GM23338 (cell line): ENCODE measurements at regions not wholly inside any gene's neighbourhood (a gene's known extent, or its start where the extent isn't known, plus 50 kb on each side); places are given as distances from the start of the nearest gene placed in this dataset.

ENCODE experiments used
- ATAC-seq: fragments of 200-7000 bp; cut with Tn5 transposase; 3 replicates; pipeline ENCODE4 v1.9.1; 2020
- DNase-seq: peaks from one replicate; pipeline ENCODE4 v3.0.0-alpha.2; 2015; ENCODE audit warnings: low spot score
- H2AFZ ChIP-seq: fragments of 200-600 bp; sonication (generic); 2 replicates; pipeline ENCODE4 v1.8.0; 2016; ENCODE audit warnings: antibody characterized with exemption, mild to moderate bottlenecking, moderate library complexity
- H3F3A ChIP-seq: fragments of 200-600 bp; sonication (generic); replicated peaks from 2 replicates; pipeline ENCODE4 v1.8.0; 2017; ENCODE audit warnings: antibody characterized with exemption, mixed run types, low read depth
- H3K27ac ChIP-seq: fragments of 200-600 bp; sonication (generic); 2 replicates; pipeline ENCODE4 v1.6.1; 2016; ENCODE audit warnings: low read depth
- H3K27me3 ChIP-seq: fragments of 200-600 bp; sonication (generic); 2 replicates; pipeline ENCODE4 v1.8.0; 2016; ENCODE audit warnings: mild to moderate bottlenecking, mixed run types, moderate library complexity; ENCODE audit not compliant: insufficient read depth
- H3K36me3 ChIP-seq: fragments of 200-600 bp; sonication (generic); 2 replicates; pipeline ENCODE4 v1.8.0; 2016; ENCODE audit warnings: mild to moderate bottlenecking; ENCODE audit not compliant: insufficient read depth
- H3K4me1 ChIP-seq: fragments of 200-600 bp; sonication (generic); 2 replicates; pipeline ENCODE4 v1.8.0; 2016; ENCODE audit warnings: mild to moderate bottlenecking, moderate library complexity; ENCODE audit not compliant: insufficient read depth
- H3K4me2 ChIP-seq: fragments of 200-600 bp; sonication (generic); 2 replicates; pipeline ENCODE4 v1.7.1; 2017; ENCODE audit warnings: mixed run types
- H3K4me3 ChIP-seq: fragments of 200-600 bp; sonication (generic); 2 replicates; pipeline ENCODE4 v1.6.1; 2016; ENCODE audit warnings: mixed run types
- H3K79me2 ChIP-seq: fragments of 200-600 bp; sonication (generic); replicated peaks from 2 replicates; pipeline ENCODE4 v1.8.0; 2017; ENCODE audit warnings: mild to moderate bottlenecking; ENCODE audit not compliant: insufficient read depth
- H3K9me2 ChIP-seq: fragments of 200-600 bp; sonication (generic); 2 replicates; pipeline ENCODE4 v1.8.0; 2017; ENCODE audit not compliant: insufficient read depth
- H4K20me1 ChIP-seq: fragments of 200-600 bp; sonication (generic); replicated peaks from 2 replicates; pipeline ENCODE4 v1.8.0; 2017; ENCODE audit warnings: mild to moderate bottlenecking; ENCODE audit not compliant: insufficient read depth
- H3K27ac Mint-ChIP-seq: 2 replicates; pipeline ENCODE4 v1.8.0; 2020; ENCODE audit warnings: inconsistent platforms, mild to moderate bottlenecking, moderate library complexity, mixed read lengths
- H3K27me3 Mint-ChIP-seq: 3 replicates; pipeline ENCODE4 v1.8.0; 2022; ENCODE audit warnings: low read depth, mild to moderate bottlenecking, moderate library complexity, mixed read lengths, inconsistent platforms; ENCODE audit not compliant: insufficient read depth, poor library complexity
- H3K36me3 Mint-ChIP-seq: 3 replicates; pipeline ENCODE4 v1.8.0; 2021; ENCODE audit warnings: low read depth, mild to moderate bottlenecking, inconsistent platforms, moderate library complexity, mixed read lengths
- H3K4me1 Mint-ChIP-seq: 3 replicates; pipeline ENCODE4 v1.8.0; 2020; ENCODE audit warnings: mild to moderate bottlenecking, inconsistent platforms, mixed read lengths
- H3K4me3 Mint-ChIP-seq: 3 replicates; pipeline ENCODE4 v1.8.0; 2021; ENCODE audit warnings: moderate library complexity, mild to moderate bottlenecking, inconsistent platforms, mixed read lengths
- H3K9me3 Mint-ChIP-seq: 3 replicates; pipeline ENCODE4 v1.8.0; 2020; ENCODE audit warnings: moderate library complexity, mild to moderate bottlenecking, inconsistent platforms, mixed read lengths
- CREB1 ChIP-seq: fragments of 250-450 bp; sonication (Bioruptor Pico); IDR thresholded peaks from 2 replicates; pipeline ENCODE4 v1.5.0; 2020; ENCODE audit warnings: low read depth, mild to moderate bottlenecking, moderate library complexity
- NANOG ChIP-seq: IDR thresholded peaks from 2 replicates; pipeline ENCODE4 v1.6.1; 2016; ENCODE audit warnings: antibody characterized with exemption, borderline replicate concordance
- STAT1 ChIP-seq: IDR thresholded peaks from one replicate; pipeline ENCODE4 v1.6.1; 2016; ENCODE audit warnings: antibody characterized with exemption; ENCODE audit not compliant: unreplicated experiment
- ZNF114 ChIP-seq: fragments of 250-450 bp; sonication (Bioruptor Pico); IDR thresholded peaks from 2 replicates; pipeline ENCODE4 v1.5.0; 2020; ENCODE audit warnings: mild to moderate bottlenecking, moderate library complexity
- ZNF462 ChIP-seq: fragments of 250-450 bp; sonication (Bioruptor Pico); IDR thresholded peaks from 2 replicates; pipeline ENCODE4 v1.5.0; 2020; ENCODE audit warnings: mild to moderate bottlenecking, moderate library complexity

- TF ChIP-seq ZNF462 (CRISPR knock-in tag): no peak
- TF ChIP-seq ZNF114 (CRISPR knock-in tag): no peak
- no peak for TF ChIP-seq NANOG
- TF ChIP-seq STAT1: no peak
- TF ChIP-seq CREB1 (CRISPR knock-in tag): no peak
These were observed 1315.0 kb upstream of the CDH2 start (continued) for GRCh38 chr18:29491907-29492306.

GRCh38 chr18:29488617-29489016 lies 1311.7 kb upstream of the CDH2 start:
- H3K27me3 Mint-ChIP-seq: no peaks in the 10 kb centered on the region
- no peaks in the 10 kb centered on the region for H3K36me3 Mint-ChIP-seq
- DNase-seq (no peak), ATAC-seq (no peak)
- TF ChIP-seq STAT1 (no peak), ZNF462 (CRISPR knock-in tag) (no peak)
- Histone ChIP-seq H3K9me2 (no peaks in the 10 kb centered on the region), H3K4me3 (no peak overlapping the region), H3K4me1 (no peaks in the 10 kb centered on the region), H3K27me3 (no peaks in the 10 kb centered on the region), H3K36me3 (no peaks in the 10 kb centered on the region), H3K4me2 (no peak overlapping the region), H3F3A (no peaks in the 10 kb centered on the region), H2AFZ (no peak overlapping the region), H3K27ac (no peak overlapping the region), H4K20me1 (no peaks in the 10 kb centered on the region), H3K79me2 (no peaks in the 10 kb centered on the region)
- H3K27ac Mint-ChIP-seq: no peak overlapping the region
- H3K4me3 Mint-ChIP-seq: no peak overlapping the region
- no peaks in the 10 kb centered on the region for H3K4me1 Mint-ChIP-seq
- H3K9me3 Mint-ChIP-seq: no peaks in the 10 kb centered on the region
